ENCODE measurements at regions not wholly inside any gene's neighbourhood (a gene's known extent, or its start where the extent isn't known, plus 50 kb on each side); places are given as distances from the start of the nearest gene placed in this dataset.
"Not testable (repeated sequence)": the region's sequence is repeated elsewhere in the genome, so short reads cannot be mapped to it uniquely, and the experiment has no call there.

DNA sequence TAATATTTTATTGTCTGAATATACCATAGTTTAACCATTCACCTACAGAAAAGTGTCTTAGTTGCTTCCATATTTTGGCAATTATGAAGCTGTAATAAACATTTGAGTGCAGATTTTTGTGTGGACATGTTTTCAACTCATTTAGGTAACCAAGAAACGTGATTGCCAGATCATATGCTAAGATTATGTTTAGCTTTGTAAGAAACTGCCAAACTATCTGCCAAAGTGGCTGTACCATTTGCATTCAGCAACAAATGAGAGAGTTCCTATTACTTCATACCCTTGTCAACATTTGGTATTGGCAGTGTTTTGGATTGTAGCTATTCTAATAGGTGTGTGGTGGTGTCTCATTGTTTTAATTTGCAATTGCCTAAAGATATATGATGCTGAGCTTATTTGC, 233.5 kb downstream of the TMEM26 start:
- ATAC-seq = no peak
- intact Hi-C loops (cut with DNase I) = no loop called here
- no peak for DNase-seq (ENCODE audit: missing footprints)

DNA sequence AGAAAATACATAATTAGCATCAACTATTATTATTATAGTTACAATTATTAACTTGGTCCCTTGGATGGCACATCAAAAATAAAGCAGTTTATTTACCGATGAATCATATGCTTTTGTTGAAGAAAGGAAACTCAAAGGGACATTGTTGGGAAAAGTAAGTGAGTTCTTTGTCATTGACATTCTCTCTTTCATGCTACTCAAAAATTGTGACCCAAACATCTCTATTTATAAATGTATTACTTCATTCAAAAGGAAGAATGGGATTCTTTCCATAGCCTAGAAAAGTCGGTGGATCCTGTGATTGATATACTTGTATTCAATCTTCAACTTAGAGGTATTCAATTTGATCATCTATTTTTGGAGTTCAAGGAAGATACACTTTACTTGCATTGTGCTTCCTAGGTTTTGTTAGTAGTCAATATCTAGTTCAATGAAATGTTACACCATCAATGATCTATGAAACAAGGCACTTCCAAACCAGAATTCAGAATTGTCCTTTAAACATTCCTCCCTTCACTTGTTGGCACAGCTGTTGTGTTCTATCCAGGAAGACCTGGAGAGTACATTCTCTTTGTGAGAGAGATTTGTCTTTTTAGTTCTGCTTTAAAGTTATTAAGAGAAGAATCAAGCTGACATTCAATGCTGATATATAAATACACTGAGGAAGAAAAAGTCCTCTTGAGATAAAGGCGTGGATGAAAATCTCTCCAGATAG, 235.2 kb downstream of the TMEM26 start:
- intact Hi-C loops (cut with DNase I) = no loop called here
- DNase-seq (ENCODE audit: missing footprints) (no peak), ATAC-seq (no peak)

GRCh38 chr10:61215246-61215645, 237.9 kb downstream of the TMEM26 start:
- intact Hi-C loops (cut with DNase I) = no loop called here
- DNase-seq (ENCODE audit: missing footprints) (no peak), ATAC-seq (no peak)

- ATAC-seq (no peak), DNase-seq (ENCODE audit: missing footprints) (no peak)
- intact Hi-C loops (cut with DNase I) = no loop called here
These were observed 241.7 kb downstream of the TMEM26 start for GRCh38 chr10:61211468-61211867.

GRCh38 chr10:61197057-61197456, 253.1 kb upstream of the RHOBTB1 start:
- ATAC-seq (no peak), DNase-seq (ENCODE audit: missing footprints) (no peak)
- intact Hi-C loops (cut with DNase I) = no loop called here

DNA sequence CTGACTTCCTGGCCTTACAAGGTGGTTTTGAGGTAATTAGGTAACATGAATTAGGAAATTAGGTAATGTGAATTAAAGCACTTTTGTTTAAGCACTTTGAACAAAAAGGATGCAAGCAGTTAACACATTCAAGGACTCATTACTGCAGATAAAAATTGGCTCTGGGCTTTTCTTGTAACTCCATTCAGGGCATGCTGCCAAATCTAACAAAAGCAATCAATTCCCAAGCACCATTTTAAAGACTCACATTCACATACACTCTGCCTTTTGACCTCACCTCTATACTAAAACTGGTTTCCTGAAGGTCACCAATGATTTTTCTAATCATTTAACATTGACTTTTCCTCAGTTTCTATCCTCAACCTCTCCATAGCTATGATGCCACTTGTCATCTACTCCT, 251.2 kb upstream of the RHOBTB1 start:
- intact Hi-C loops (cut with DNase I) = no loop called here
- DNase-seq (ENCODE audit: missing footprints) = no peak
- no peak for ATAC-seq

GRCh38 chr10:61192589-61192988, 248.6 kb upstream of the RHOBTB1 start:
- intact Hi-C loops (cut with DNase I) = loop anchor here (5.0 kb wide), 1 partner anchor 50 kb away; no protein-coding TSS in a partner anchor
- DNase-seq (ENCODE audit: missing footprints) = not testable (repeated sequence)
- peak; percentile 44 for ATAC-seq

DNA sequence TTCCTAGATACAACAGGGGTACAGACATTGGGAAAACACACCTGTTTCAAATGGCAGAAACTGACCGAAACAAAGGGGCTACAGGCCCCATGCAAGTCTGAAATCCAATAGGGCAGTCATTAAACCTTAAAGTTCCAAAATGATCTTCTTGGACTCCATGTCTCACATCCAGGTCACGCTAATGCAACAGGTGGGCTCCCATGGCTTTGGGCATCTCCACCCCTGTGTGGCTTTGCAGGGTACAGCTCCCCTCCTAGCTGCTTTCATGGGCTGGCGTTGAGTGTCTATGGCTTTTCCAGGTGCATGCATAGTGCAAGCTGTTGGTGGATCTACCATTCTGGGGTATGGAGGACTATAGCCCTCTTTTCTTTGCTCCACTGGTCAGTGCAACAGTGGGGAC, 248.1 kb upstream of the RHOBTB1 start:
- intact Hi-C loops (cut with DNase I) = loop anchor here (5.0 kb wide), 1 partner anchor 50 kb away; no protein-coding TSS in a partner anchor

GRCh38 chr10:61189912-61190311, 245.9 kb upstream of the RHOBTB1 start:
- intact Hi-C loops (cut with DNase I) = loop anchor here (5.0 kb wide), 1 partner anchor 48 kb away; no protein-coding TSS in a partner anchor
- ATAC-seq (no peak), DNase-seq (ENCODE audit: missing footprints) (no peak)

More for the DNA sequence above, 248.1 kb upstream of the RHOBTB1 start:
- ATAC-seq = no peak
- DNase-seq (ENCODE audit: missing footprints) = no peak

DNA sequence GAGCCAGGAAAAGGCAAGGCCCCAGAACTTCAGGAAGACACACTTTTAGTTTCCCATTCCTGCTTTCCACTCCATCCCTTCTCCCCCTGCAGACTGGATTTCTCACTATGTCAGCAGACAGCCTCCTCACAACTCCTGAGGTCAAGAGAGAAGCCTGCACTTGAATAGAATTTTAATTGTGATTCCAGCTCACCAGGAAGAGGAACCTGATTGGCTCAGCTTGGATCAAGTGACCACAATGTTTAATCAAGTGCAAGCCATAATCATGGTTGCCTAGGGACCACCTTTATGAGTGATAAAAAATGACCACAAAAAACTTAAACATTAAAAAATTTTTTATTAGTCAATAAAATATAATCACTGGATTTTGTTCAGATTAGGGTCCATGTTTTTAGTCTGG, 244.7 kb upstream of the RHOBTB1 start:
- ATAC-seq (no peak), DNase-seq (ENCODE audit: missing footprints) (no peak)
- intact Hi-C loops (cut with DNase I) = no loop called here

DNA sequence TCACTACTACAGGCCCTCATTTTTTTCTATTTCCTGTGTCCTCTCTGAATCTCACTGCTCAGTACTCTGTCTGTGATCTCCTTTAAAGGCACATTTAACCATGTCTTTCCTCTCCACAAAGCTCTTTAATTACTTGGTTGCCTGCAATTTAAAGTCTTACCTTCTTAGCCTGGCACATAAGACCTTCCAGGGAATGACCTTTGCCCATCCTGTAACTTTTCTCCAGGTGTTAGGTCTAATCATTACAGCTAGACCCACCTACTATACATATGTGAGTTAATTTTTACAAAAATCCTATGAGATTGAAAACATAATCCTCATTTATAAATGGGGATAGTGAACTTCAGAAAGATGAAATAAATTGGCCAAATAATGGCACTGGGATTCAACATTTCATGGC, 244.1 kb upstream of the RHOBTB1 start:
- DNase-seq (ENCODE audit: missing footprints) (no peak), ATAC-seq (no peak)
- intact Hi-C loops (cut with DNase I) = no loop called here

DNA sequence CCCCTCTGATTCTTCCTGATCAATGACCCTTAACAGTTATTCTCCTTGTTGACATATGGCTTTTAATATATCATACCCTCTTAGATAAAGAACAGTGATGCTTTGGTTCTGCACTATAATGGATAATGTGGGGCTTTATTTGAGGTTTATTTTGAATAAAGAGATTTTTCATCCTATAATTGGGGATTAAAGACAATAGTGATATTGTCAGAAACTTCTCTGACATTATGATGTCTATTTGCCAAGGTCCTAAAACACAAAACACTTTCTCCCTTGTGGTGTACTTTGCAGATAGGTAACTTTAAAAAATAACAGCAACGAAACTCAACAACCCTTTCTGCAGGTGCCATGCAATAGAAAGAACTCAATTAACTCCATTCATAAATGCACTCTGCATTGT, 243.6 kb upstream of the RHOBTB1 start:
- ATAC-seq (no peak), DNase-seq (ENCODE audit: missing footprints) (no peak)
- intact Hi-C loops (cut with DNase I) = no loop called here

DNA sequence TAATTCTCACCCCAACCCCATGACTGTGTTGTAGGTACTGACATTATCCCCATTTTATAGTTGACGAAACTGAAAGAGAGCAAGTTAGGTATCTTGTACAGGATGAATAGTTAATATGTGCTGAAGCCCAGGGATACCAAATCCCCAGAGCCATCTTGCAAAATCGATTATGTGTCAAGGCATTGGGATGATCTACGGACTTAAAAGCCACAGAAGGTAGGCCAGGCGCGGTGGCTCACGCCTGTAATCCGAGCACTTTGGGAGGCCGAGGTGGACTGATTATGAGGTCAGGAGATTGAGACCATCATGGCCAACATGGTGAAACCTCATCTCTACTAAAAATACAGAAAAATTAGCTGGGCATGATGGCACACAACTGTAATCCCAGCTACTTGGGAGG, 242.4 kb upstream of the RHOBTB1 start:
- DNase-seq (ENCODE audit: missing footprints) = no peak
- intact Hi-C loops (cut with DNase I) = no loop called here
- ATAC-seq = no peak

DNA sequence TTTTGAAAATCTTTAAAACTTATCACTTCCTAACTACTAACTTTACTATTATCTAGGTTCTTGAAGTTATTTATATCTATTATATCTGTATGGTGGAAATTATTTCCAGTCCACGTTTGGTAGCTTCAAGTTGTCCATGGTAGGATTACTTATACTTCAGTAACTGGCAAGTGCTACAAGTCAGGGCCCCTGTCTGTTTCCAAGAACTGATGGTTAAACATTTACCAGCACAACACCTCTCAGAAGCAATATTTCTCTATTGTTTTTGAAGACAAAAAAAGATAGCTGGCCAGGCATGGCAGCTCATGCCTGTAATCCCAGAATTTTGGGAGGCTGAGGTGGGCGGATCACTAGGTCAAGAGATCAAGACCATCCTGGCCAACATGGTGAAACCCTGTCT, 240.4 kb upstream of the RHOBTB1 start:
- intact Hi-C loops (cut with DNase I) = no loop called here
- DNase-seq (ENCODE audit: missing footprints) = no peak
- ATAC-seq = no peak

- intact Hi-C loops (cut with DNase I) = no loop called here
- DNase-seq (ENCODE audit: missing footprints) (no peak), ATAC-seq (no peak)
These were observed 240.0 kb upstream of the RHOBTB1 start for GRCh38 chr10:61183967-61184366.

DNA sequence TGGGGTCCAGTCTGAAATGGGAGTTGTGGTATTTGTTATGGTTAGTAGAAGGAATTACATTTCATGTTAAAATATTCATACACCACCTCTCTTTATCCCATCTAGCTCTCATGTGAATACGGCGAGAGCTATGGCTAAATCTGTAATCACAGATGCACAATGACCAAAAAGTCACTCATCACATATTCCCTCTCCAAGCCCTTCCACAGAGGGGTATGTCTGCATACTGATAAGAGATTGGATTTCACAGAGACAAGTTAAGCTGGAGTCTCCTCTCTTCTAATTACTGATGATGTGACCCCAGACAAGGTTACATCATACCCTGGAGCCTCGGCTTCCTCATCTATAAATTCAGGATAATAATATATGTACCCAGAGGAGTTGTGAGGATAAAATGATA, 237.8 kb upstream of the RHOBTB1 start:
- DNase-seq (ENCODE audit: missing footprints) = no peak
- no peak for ATAC-seq
- intact Hi-C loops (cut with DNase I) = no loop called here

DNA sequence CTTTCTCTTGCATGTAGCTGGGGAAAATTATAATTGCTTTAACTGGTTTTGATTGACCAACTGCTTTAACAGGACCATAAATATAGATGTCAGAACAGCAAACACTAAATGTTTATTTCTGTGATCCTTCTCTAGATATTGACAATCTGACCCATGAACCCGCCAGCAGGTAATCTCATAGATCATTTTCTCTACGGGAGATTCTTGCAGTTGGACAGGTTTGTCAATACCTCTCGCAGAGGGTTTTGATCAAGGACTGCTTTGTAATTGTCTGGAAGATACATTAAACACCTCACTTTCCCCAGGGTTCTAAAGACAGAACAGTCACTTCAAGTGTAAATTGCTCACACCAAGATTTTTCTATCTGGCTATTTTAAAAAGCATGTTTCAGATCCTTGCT, 235.8 kb upstream of the RHOBTB1 start:
- intact Hi-C loops (cut with DNase I) = loop anchor here (5.0 kb wide), 1 partner anchor 258 kb away; no protein-coding TSS in a partner anchor
- ATAC-seq = no peak
- DNase-seq (ENCODE audit: missing footprints) = no peak

DNA sequence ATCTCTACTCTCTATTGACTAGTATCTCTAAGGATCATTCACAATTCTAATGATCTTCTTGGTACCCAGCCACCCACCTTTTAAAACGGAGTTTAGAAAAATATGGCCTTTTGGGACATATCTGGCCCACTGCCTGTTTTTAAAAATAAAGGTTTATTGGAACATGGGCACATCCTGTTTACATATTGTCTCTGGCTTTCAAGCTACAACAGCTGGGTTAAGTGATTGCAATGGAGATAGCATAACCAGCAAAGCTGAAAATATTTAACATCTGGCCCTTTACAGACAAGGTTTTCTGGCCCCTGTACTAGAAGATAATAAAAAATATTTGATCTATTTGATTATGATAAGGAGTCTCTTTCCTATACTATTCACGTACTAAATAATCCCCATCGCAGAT, 232.4 kb upstream of the RHOBTB1 start:
- ATAC-seq (no peak), DNase-seq (ENCODE audit: missing footprints) (no peak)
- intact Hi-C loops (cut with DNase I) = loop anchor here (5.0 kb wide), 1 partner anchor 261 kb away; no protein-coding TSS in a partner anchor

- intact Hi-C loops (cut with DNase I) = loop anchor here (5.0 kb wide), 1 partner anchor 262 kb away; no protein-coding TSS in a partner anchor
These were observed 231.3 kb upstream of the RHOBTB1 start for GRCh38 chr10:61175316-61175715.

GRCh38 chr10:61173450-61173849, 229.5 kb upstream of the RHOBTB1 start:
- no peak for DNase-seq (ENCODE audit: missing footprints)
- ATAC-seq = no peak
- intact Hi-C loops (cut with DNase I) = no loop called here

More at GRCh38 chr10:61175316-61175715, 231.3 kb upstream of the RHOBTB1 start:
- no peak for DNase-seq (ENCODE audit: missing footprints)
- ATAC-seq = peak; percentile 74

Measured in Right ventricle myocardium inferior (tissue), 1 donor.